HPDE6-E6E7 (cell line): ENCODE measurements at regions not wholly inside any gene's neighbourhood (a gene's known extent, or its start where the extent isn't known, plus 50 kb on each side); places are given as distances from the start of the nearest gene placed in this dataset.

Experiments used
- DNase-seq: peaks from one replicate; pipeline ENCODE4 v3.0.0; 2011; ENCODE audit warnings: missing footprints; ENCODE audit errors: extremely low spot score

GRCh38 chr1:18011703-18012102 lies 95.9 kb upstream of the IGSF21 start:
- no peak for DNase-seq

GRCh38 chr1:18012686-18013085 lies 94.9 kb upstream of the IGSF21 start:
- DNase-seq, result no peak

DNA sequence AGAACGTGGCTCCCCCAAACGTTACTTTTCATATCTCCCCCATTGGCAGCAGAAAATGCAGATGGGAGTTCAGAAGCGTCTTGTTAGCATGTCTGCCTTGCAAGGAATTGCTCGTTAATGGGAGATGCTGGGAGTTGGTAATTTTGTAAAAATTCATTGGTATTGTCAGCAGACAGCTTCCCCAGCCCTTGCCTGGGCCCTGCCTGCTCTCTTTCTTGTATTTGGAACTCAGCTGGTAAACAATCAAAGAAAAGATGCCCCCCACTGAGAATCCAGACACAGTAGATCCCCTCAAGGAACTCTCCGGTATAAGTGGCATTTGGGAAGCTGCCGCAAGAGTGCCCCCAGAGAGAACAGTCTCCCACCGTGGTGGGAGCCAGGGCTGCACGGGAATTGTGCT lies 94.4 kb upstream of the IGSF21 start:
- DNase-seq, result no peak

- DNase-seq, result no peak
Observed at GRCh38 chr1:18015719-18016118, 91.9 kb upstream of the IGSF21 start.

DNA sequence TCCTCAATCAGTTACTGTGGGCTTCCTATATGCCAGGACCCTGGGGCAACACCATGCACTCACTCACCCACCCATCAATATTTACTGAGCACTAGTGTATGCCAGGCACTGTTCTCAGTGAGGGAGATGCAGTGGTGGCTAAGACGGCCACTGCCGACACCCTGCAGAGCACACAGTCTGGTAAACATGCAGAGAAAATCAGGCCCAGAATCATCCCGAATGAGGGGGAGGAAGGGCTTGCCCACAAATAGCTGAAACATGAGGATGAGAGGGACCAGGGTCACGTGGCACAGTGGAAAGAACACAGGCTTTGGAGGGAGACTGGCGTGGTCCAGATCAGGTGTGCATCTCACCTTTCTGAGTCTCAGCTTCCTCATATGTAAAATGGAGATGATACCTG lies 89.2 kb upstream of the IGSF21 start:
- DNase-seq, result no peak

DNA sequence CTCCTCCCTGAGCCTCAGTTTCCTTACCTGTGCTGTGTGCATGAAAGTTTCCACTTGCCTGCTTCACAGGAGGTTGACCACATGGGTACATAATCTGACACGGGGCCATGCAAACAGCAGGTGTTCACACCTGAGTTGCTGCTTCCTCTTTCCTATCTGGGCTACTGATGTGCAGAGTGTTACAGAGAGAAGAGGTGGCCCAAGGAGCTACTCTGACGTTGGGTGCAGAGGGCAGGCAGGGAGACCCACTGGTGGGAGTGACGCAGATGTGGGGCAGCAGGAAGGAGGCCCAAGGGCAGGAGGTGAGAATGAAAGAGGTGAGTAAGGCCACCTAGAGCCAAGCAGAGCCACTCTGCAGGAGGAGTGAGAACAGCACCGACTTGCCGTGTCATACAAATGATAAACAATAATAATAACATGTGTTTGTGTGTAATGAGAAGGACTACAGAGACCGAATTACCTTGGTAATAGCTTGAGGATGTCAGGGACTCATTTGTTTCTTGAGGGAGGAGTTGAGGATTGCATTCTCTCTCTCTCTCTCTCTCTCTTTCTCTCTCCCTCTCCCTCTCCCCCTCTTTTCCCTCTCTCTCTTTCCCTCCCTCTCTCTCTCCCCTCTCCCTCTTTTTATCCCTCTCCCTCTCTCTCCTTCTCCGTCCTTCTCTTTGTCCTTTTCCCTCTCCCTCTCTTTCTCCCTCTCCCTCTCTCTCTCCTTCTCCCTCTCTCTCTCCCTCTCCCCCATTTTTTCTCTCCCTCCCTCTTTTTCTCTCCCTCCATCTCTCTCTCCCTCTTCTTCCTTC lies 87.4 kb upstream of the IGSF21 start:
- DNase-seq, result no peak

DNA sequence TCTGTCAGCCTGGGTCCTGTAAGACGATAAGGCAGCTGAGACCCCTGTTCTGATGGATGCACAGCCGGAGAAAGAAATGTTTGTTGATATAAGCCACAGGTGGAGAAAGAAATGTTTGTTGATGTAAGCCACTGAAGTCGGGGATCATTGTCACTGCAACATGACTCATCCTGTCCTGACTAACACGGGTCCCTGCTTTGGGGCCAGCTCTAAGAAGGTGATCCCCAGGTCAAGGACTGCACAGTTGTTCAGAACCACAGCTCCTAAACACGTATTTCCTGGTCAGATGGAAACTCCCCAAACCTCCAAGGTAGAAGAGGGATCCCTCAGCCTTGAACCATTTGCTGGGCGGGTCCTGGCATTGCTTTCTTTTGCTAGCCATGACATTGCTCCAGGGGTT lies 86.4 kb upstream of the IGSF21 start:
- no peak for DNase-seq

- DNase-seq, result no peak
Observed at GRCh38 chr1:18032172-18032859, 75.3 kb upstream of the IGSF21 start.

DNA sequence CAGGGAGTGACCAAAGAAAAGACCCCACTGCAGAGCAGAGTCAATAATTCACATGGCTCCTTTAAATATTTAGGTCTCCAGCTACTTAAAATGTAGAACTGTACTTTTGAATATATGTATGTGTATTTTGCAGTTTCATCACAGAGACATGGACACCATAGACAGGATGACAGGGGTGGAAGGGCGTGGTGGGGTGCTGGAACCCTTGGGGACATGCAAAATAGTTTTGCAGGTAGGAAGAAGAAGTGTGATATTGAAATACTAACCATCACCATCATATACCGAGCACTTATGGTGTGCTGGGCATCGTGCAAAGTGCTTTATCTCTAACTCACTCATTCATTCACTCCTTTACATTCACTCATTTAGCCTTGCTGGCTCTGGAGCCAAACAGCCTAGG lies 72.5 kb upstream of the IGSF21 start:
- DNase-seq, result no peak

DNA sequence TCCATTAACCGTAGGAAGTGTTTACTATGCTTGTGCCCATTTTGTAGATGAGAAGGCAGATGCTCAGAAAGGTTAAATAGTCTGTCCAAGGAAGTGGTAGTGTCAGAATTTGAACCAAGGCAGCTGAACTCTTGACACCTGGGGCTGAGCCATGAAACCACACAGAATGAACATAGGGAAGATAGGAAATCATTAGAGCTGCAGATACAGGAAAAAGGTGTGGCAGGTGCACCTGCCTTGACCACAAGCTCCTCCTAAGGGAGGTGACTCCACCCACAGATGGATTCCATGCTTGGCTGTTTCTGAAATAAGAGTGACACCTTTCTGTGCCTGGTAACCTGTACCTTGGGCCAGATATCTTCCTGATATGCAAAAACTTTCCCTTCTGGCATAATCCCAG lies 69.9 kb upstream of the IGSF21 start:
- DNase-seq, result no peak

- DNase-seq, result no peak
Observed at GRCh38 chr1:18038051-18038450, 69.5 kb upstream of the IGSF21 start.

DNA sequence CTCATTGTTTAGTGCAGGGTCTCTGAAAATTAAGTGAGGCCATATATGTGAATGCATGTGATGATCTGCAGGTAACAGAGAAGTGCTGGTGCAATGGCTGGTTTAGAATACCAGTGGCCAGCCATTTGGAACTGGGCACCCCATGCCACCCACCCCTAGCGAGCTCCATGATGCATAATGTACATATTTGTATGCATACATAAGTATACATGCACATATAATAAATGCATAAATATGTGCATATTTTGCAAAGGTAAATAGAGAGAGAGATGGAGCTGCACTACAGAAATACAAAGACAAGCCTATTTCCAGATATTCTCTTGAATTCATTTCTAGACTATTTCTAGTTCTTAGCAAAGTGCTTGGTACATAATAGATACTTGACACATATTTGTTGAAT lies 68.5 kb upstream of the IGSF21 start:
- DNase-seq, result no peak

- no peak for DNase-seq
Observed at GRCh38 chr1:18041102-18041501, 66.5 kb upstream of the IGSF21 start.

- no peak for DNase-seq
Observed at GRCh38 chr1:18041685-18042355, 65.8 kb upstream of the IGSF21 start.

DNA sequence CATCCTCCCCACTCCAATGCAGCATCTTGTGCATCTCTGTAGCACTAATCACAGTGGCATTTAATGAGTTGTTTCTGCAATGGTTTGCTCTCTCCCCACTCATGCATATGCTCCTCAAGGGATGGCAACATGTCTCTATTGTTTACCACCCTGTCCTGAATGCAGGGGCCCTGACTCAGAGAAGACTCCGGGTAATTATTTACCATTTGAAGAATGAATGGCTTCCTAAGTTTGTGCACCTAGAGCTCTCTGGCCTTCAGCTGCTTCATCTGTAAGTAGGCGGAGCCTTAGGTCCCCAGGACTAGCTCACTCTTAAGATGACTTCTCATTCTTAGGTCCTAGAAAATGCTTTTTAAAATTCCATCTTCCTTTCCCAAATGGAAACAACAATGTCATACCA lies 63.7 kb upstream of the IGSF21 start:
- no peak for DNase-seq

- DNase-seq, result no peak
Observed at GRCh38 chr1:18045203-18045602, 62.4 kb upstream of the IGSF21 start.

DNA sequence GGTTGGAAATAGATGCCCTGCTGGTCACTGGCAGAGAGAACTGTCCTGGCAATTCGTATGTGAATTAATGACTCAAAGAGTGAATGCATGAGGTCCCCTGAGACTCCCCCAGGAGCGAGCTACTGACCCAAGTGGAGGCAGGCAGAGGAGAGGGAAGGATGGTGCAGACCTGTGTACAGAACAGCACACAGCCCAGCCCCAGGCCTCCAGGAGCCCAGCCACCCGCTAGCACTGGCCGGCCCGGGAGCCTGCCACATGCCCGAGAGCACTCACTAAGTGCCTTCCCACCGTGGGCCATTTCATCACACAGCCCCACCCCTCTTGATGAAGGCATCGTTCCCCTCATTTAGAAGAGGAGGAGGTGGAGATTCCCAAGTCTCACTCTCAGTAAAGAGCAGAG lies 62.0 kb upstream of the IGSF21 start:
- no peak for DNase-seq

- DNase-seq, result no peak
Observed at GRCh38 chr1:18047122-18047521, 60.5 kb upstream of the IGSF21 start.

DNA sequence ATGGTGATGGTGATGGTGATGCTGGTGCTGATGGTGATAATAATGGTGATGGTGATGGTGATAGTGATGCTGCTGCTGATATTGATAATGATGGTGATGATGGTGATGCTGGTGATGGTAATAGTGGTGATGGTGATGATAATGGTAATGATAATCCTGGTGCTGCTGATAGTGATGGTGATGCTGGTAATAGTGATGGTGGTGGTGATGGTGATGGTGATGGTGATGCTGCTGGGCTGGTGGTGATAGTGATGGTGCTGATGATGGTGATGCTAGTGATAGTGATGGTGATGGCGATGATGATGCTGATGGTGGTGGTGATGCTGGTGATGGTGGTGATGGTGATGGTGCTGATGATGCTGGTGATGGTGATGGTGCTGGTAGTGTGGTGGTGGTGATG lies 58.4 kb upstream of the IGSF21 start:
- no peak for DNase-seq

- DNase-seq, result no peak
Observed at GRCh38 chr1:18052671-18053070, 54.9 kb upstream of the IGSF21 start.

GRCh38 chr1:18055156-18055555 lies 52.4 kb upstream of the IGSF21 start:
- no peak for DNase-seq

DNA sequence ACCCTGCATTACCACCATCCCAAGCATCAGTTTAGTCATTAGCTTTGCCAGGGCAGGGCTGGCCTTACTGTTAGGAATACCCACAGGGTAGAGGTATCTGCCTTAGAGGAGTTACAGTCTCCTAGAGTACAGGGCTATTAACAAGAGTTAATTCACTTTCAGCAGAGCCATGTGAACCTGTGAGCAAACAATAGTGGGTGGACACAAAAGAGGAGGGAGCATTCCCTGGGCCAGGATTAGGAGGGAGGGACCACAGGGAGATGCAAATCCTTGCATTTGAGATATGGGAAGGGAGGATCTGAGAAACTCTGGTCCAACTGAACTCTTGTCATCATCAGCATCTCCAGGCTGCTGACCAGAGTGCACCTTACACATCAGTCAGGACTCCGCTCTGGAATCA lies 51.1 kb upstream of the IGSF21 start:
- DNase-seq, result no peak

- DNase-seq, result no peak
Observed at GRCh38 chr1:18057623-18058022, 50.0 kb upstream of the IGSF21 start.
